B cell (primary cell): ENCODE measurements at regions not wholly inside any gene's neighbourhood (a gene's known extent, or its start where the extent isn't known, plus 50 kb on each side); places are given as distances from the start of the nearest gene placed in this dataset.

ENCODE experiments used
- ATAC-seq: fragments of 200-7000 bp; cut with Tn5 transposase; one replicate; pipeline ENCODE4 v1.10.0; 2021; ENCODE audit warnings: low read depth, mild to moderate bottlenecking, moderate number of reproducible peaks, moderate library complexity
- CTCF ChIA-PET: fragments of 350-600 bp; sonication (Branson Sonifier 250); formaldehyde crosslinking; loops from one replicate; lab custom pipeline; 2021; ENCODE audit warnings: antibody characterized with exemption, inconsistent platforms; lab: Charles Lee
- POLR2A ChIA-PET: fragments of 350-600 bp; sonication (Branson Sonifier 250); formaldehyde crosslinking; loops from one replicate; lab custom pipeline; 2021; ENCODE audit warnings: antibody characterized with exemption; lab: Charles Lee
- DNase-seq: peaks from one replicate; pipeline ENCODE4 v3.0.0; 2013
- H2AFZ ChIP-seq: 2 replicates; pipeline ENCODE4 v1.6.1; 2012; ENCODE audit warnings: mild to moderate bottlenecking, low read depth, low read length; ENCODE audit not compliant: insufficient read depth, poor library complexity, severe bottlenecking
- H3K27ac ChIP-seq, 2 donors: 1 replicate in 1 of 2; 2 replicates in 1 of 2; pipeline ENCODE4 v1.5.1; 2012 to 2013; ENCODE audit warnings: low read length in 2 of 2, mild to moderate bottlenecking in 2 of 2, moderate library complexity in 1 of 2
- H3K27me3 ChIP-seq, 4 experiments: fragments of 200-600 bp in 1 of 4; sonication (generic) in 1 of 4; replicated peaks in 1 of 4; 1 replicate in 2 of 4; 2 replicates in 2 of 4; pipeline versions ENCODE4 v1.6.1 to v1.7.0; 2013 to 2016; ENCODE audit warnings: low read length in 3 of 4, mild to moderate bottlenecking in 2 of 4, mixed read lengths in 1 of 4, moderate library complexity in 1 of 4; ENCODE audit not compliant: insufficient read depth in 4 of 4, control insufficient read depth in 3 of 4; ENCODE audit errors: control extremely low read depth in 1 of 4
- H3K36me3 ChIP-seq, 2 experiments: replicated peaks in 1 of 2; 1 replicate in 1 of 2; 2 replicates in 1 of 2; pipeline versions ENCODE4 v1.6.1 to v1.7.1; 2013; ENCODE audit warnings: low read length in 1 of 2; ENCODE audit not compliant: insufficient read depth in 2 of 2, control insufficient read depth in 1 of 2; ENCODE audit errors: control extremely low read depth in 1 of 2, extremely low read depth in 1 of 2
- H3K4me1 ChIP-seq, 2 donors: fragments of 200-600 bp in 1 of 2; sonication (generic) in 1 of 2; 1 replicate in 1 of 2; 2 replicates in 1 of 2; pipeline versions ENCODE4 v1.5.1 to v1.6.1; 2013 to 2017; ENCODE audit warnings: low read length in 2 of 2; ENCODE audit not compliant: control insufficient read depth in 2 of 2, insufficient read depth in 2 of 2
- H3K4me2 ChIP-seq: replicated peaks from 2 replicates; pipeline ENCODE3; 2012; ENCODE audit warnings: mild to moderate bottlenecking, low read depth, low read length; ENCODE audit not compliant: poor library complexity, severe bottlenecking
- H3K4me3 ChIP-seq, 5 experiments: fragments of 200-600 bp in 1 of 5; sonication (generic) in 1 of 5; 1 replicate in 3 of 5; 2 replicates in 2 of 5; pipeline versions ENCODE4 v1.5.1 to v1.7.0; 2011 to 2016; ENCODE audit warnings: low read length in 4 of 5, mild to moderate bottlenecking in 4 of 5, low read depth in 2 of 5, control low read depth in 1 of 5, moderate library complexity in 1 of 5; ENCODE audit not compliant: insufficient read depth in 1 of 5; ENCODE audit errors: control extremely low read depth in 1 of 5, extremely low read depth in 1 of 5
- H3K79me2 ChIP-seq: fragments of 200-600 bp; sonication (generic); one replicate; pipeline ENCODE4 v1.6.0; 2016; ENCODE audit warnings: low read length; ENCODE audit not compliant: control insufficient read depth, insufficient read depth
- H3K9ac ChIP-seq: fragments of 200-600 bp; sonication (generic); 2 replicates; pipeline ENCODE4 v1.6.1; 2017; ENCODE audit warnings: mild to moderate bottlenecking, low read length, moderate library complexity
- H3K9me3 ChIP-seq, 3 donors: one replicate each; pipeline versions ENCODE4 v1.6.1 to v1.7.1; 2013; ENCODE audit warnings: low read length in 2 of 3; ENCODE audit not compliant: control insufficient read depth in 2 of 3, insufficient read depth in 1 of 3; ENCODE audit errors: control extremely low read depth in 1 of 3
- H4K20me1 ChIP-seq: 2 replicates; pipeline ENCODE4 v1.6.0; 2012; ENCODE audit warnings: mild to moderate bottlenecking, low read length; ENCODE audit not compliant: insufficient read depth, control insufficient read depth, poor library complexity, severe bottlenecking
- H3K27ac Mint-ChIP-seq: one replicate; pipeline ENCODE4 v1.8.0; 2021; ENCODE audit warnings: mixed read lengths
- H3K27me3 Mint-ChIP-seq: one replicate; pipeline ENCODE4 v1.8.0; 2021; ENCODE audit warnings: mixed read lengths
- H3K4me1 Mint-ChIP-seq: one replicate; pipeline ENCODE4 v1.8.0; 2021; ENCODE audit warnings: mixed read lengths
- H3K4me3 Mint-ChIP-seq: one replicate; pipeline ENCODE4 v1.8.0; 2021; ENCODE audit warnings: mixed read lengths
- H3K9me3 Mint-ChIP-seq: one replicate; pipeline ENCODE4 v1.8.0; 2022; ENCODE audit warnings: mixed read lengths; ENCODE audit not compliant: insufficient read depth
- EZH2 ChIP-seq: IDR thresholded peaks from 2 replicates; pipeline ENCODE4 v1.6.1; 2012; ENCODE audit warnings: borderline replicate concordance, low read depth, mild to moderate bottlenecking, moderate library complexity, low read length; ENCODE audit not compliant: insufficient read depth, poor library complexity, severe bottlenecking
- WGBS: methylation state at CpG from one replicate; pipeline ENCODE4 v1.1.5; 2013; ENCODE audit warnings: missing lambda C conversion rate; ENCODE audit not compliant: insufficient coverage; 5-methylcytosine and 5-hydroxymethylcytosine counted together
- intact Hi-C: fragments of 100-400 bp; cut with micrococcal nuclease; formaldehyde crosslinking; loops from one replicate; pipeline ENCODE4 v1.10.0; 2022
- TF ChIP-seq, protein P1 (sequence below): fragments of 200-600 bp; IDR thresholded peaks from one replicate; pipeline ENCODE4 v1.8.0; 2022; ENCODE audit warnings: antibody characterized with exemption, mild to moderate bottlenecking

DNA sequence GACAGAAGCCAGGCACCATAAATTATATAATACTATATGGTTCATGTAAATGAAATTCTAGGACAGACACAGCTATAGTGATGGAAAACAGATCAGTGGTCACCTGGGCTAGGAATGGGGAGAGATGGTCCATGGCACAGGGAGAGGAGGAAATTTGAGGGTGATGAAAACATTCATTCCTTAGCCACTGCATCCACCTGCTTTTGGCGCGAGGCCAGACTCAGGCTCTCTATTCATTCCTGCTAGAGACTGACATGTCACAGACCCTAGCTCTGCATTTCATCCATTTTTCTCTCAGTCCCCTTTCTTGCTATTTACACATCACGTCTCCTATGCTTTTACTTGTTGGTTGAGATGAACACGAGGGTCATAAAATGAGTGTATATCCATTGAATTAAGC, 628.3 kb upstream of the SLC10A2 start:
- Histone ChIP-seq H3K4me1 (no peaks in the 10 kb centered on the region), H3K9ac (no peak overlapping the region), H3K9me3 (no peaks in the 10 kb centered on the region), H3K79me2 (no peaks in the 10 kb centered on the region), H4K20me1 (no peaks in the 10 kb centered on the region), H3K4me2 (no peak overlapping the region), H2AFZ (no peak overlapping the region), H3K27me3 (no peaks in the 10 kb centered on the region), H3K4me3 (no peak overlapping the region), H3K27ac (no peak overlapping the region), H3K36me3 (no peaks in the 10 kb centered on the region)
- Mint-ChIP-seq H3K4me3 (no peak overlapping the region), H3K9me3 (no peaks in the 10 kb centered on the region), H3K27ac (no peak overlapping the region), H3K4me1 (no peaks in the 10 kb centered on the region), H3K27me3 (no peaks in the 10 kb centered on the region)
- no peak for ATAC-seq
- ChIA-PET CTCF (no interaction called here), POLR2A (no interaction called here)
- no peak for DNase-seq
- no CpG with 5 or more reads among the region's 4 CpGs for WGBS
- TF ChIP-seq EZH2, result no peak
- TF ChIP-seq, protein P1, sequence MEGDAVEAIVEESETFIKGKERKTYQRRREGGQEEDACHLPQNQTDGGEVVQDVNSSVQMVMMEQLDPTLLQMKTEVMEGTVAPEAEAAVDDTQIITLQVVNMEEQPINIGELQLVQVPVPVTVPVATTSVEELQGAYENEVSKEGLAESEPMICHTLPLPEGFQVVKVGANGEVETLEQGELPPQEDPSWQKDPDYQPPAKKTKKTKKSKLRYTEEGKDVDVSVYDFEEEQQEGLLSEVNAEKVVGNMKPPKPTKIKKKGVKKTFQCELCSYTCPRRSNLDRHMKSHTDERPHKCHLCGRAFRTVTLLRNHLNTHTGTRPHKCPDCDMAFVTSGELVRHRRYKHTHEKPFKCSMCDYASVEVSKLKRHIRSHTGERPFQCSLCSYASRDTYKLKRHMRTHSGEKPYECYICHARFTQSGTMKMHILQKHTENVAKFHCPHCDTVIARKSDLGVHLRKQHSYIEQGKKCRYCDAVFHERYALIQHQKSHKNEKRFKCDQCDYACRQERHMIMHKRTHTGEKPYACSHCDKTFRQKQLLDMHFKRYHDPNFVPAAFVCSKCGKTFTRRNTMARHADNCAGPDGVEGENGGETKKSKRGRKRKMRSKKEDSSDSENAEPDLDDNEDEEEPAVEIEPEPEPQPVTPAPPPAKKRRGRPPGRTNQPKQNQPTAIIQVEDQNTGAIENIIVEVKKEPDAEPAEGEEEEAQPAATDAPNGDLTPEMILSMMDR, result no peak
- intact Hi-C loops, result no loop called here

DNA sequence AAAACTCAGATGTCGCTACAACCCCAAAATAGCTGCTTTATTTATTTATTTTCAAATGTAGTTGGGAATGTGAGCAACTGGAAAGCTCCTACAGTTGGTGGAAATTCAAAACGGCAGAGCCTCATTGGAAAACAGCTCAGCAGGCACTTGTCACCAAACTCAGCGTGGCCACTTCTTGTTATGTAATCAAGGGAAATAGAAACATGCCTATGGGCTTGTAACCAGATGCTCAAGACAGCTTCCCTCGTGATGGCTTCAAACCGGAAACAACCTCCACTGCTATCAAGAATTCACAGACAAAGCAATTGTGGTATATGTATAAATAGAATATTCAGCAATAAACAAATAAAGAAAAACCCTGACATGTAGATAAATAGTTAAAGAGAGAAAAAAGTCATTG, 627.8 kb upstream of the SLC10A2 start:
- Histone ChIP-seq H3K9ac (no peak overlapping the region), H3K4me1 (no peaks in the 10 kb centered on the region), H3K4me2 (no peak overlapping the region), H3K27ac (no peak overlapping the region), H3K36me3 (no peaks in the 10 kb centered on the region), H2AFZ (no peak overlapping the region), H3K9me3 (no peaks in the 10 kb centered on the region), H4K20me1 (no peaks in the 10 kb centered on the region), H3K4me3 (no peak overlapping the region), H3K79me2 (no peaks in the 10 kb centered on the region), H3K27me3 (no peaks in the 10 kb centered on the region)
- CTCF ChIA-PET, result no interaction called here
- TF ChIP-seq, protein P1, result no peak
- no peak for TF ChIP-seq EZH2
- Mint-ChIP-seq H3K27me3 (no peaks in the 10 kb centered on the region), H3K9me3 (no peaks in the 10 kb centered on the region), H3K27ac (no peak overlapping the region), H3K4me3 (no peak overlapping the region), H3K4me1 (no peaks in the 10 kb centered on the region)
- 50% methylated on average over 2 of the region's 5 CpGs for WGBS
- POLR2A ChIA-PET, result no interaction called here
- ATAC-seq (no peak), DNase-seq (no peak)
- intact Hi-C loops, result no loop called here
